CD4-positive, CD25-positive, alpha-beta regulatory T cell (primary cell): ENCODE measurements at regions not wholly inside any gene's neighbourhood (a gene's known extent, or its start where the extent isn't known, plus 50 kb on each side); places are given as distances from the start of the nearest gene placed in this dataset.

ENCODE experiments used
- ATAC-seq, 2 donors: fragments of 150-1000 bp; cut with Tn5 transposase; one replicate each; pipeline ENCODE4 v1.10.0; 2021; ENCODE audit warnings: low read depth in 2 of 2, moderate number of reproducible peaks in 2 of 2, moderate library complexity in 1 of 2
- DNase-seq, 3 donors: peaks; one replicate each; pipeline versions ENCODE4 v3.0.0 to v3.0.0-alpha.2; 2012 to 2022; ENCODE audit warnings: mixed read lengths in 1 of 3
- H3K27ac ChIP-seq: one replicate; pipeline ENCODE4 v1.7.0; 2013; ENCODE audit warnings: mild to moderate bottlenecking, low read length; ENCODE audit not compliant: insufficient read depth, poor library complexity, severe bottlenecking
- H3K27me3 ChIP-seq: one replicate; pipeline ENCODE4 v1.7.0; 2013; ENCODE audit warnings: low read length; ENCODE audit not compliant: control insufficient read depth, insufficient read depth
- H3K36me3 ChIP-seq: one replicate; pipeline ENCODE4 v1.7.0; 2013; ENCODE audit warnings: mild to moderate bottlenecking, low read length, moderate library complexity; ENCODE audit not compliant: control insufficient read depth, insufficient read depth
- H3K4me1 ChIP-seq: 2 replicates; pipeline ENCODE4 v1.7.0; 2013; ENCODE audit warnings: mild to moderate bottlenecking, low read length; ENCODE audit not compliant: insufficient read depth, control insufficient read depth, poor library complexity, severe bottlenecking
- H3K4me3 ChIP-seq: one replicate; pipeline ENCODE4 v1.7.0; 2013; ENCODE audit warnings: low read depth, mild to moderate bottlenecking, low read length, moderate library complexity
- H3K9me3 ChIP-seq, 2 experiments: 1 replicate in 1 of 2; 2 replicates in 1 of 2; pipeline ENCODE4 v1.7.0; 2013; ENCODE audit warnings: low read length in 2 of 2, mild to moderate bottlenecking in 1 of 2, moderate library complexity in 1 of 2; ENCODE audit not compliant: control insufficient read depth in 2 of 2
- H3K27ac Mint-ChIP-seq, 3 donors: one replicate each; pipeline ENCODE4 v1.8.0; 2020 to 2022; ENCODE audit warnings: mild to moderate bottlenecking in 3 of 3, mixed read lengths in 3 of 3, moderate library complexity in 2 of 3
- H3K27me3 Mint-ChIP-seq: one replicate; pipeline ENCODE4 v1.8.0; 2022; ENCODE audit warnings: mild to moderate bottlenecking, mixed read lengths
- H3K36me3 Mint-ChIP-seq: one replicate; pipeline ENCODE4 v1.8.0; 2020; ENCODE audit warnings: mixed read lengths
- H3K4me1 Mint-ChIP-seq, 4 donors: one replicate each; pipeline ENCODE4 v1.8.0; 2020 to 2022; ENCODE audit warnings: mixed read lengths in 4 of 4, mild to moderate bottlenecking in 1 of 4
- H3K4me3 Mint-ChIP-seq, 4 donors: one replicate each; pipeline ENCODE4 v1.8.0; 2020 to 2022; ENCODE audit warnings: mild to moderate bottlenecking in 4 of 4, mixed read lengths in 4 of 4, moderate library complexity in 3 of 4
- H3K9me3 Mint-ChIP-seq, 7 donors: one replicate each; pipeline ENCODE4 v1.8.0; 2020 to 2022; ENCODE audit warnings: mixed read lengths in 7 of 7, mild to moderate bottlenecking in 3 of 7, moderate library complexity in 2 of 7

DNA sequence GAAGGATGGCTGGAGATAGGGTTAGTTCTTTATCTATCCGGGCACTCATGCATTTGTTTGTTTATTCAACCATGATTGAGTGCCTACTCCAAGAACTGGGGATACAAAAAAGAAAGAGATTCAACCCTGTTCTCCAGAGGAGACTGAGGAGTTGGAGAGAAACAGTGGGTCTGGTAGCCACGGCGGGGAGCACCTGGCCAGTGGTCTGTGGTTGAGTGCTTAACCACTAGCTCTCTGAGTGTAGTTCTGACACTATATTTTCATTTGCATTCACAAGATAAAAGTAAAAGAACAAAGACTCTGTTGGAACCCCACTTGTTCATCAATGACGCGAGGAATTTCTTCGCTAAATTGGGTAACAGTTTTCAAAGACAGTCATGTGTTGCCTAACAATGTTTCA lies 295.5 kb upstream of the MSX2 start:
- no peaks in the 10 kb centered on the region for H3K36me3 ChIP-seq
- no peaks in the 10 kb centered on the region for H3K4me1 ChIP-seq
- Mint-ChIP-seq H3K36me3 (no peaks in the 10 kb centered on the region), H3K27me3 (no peaks in the 10 kb centered on the region), H3K27ac (peak overlapping the region in 1 of 3 donors; percentile 26), H3K9me3 (peaks cover 0 to 3% (median 0%) of the 10 kb centered on the region in 7 donors), H3K4me1 (no peaks in the 10 kb centered on the region), H3K4me3 (no peak overlapping the region)
- no peak overlapping the region for H3K27ac ChIP-seq
- peaks cover 2% of the 10 kb centered on the region for H3K27me3 ChIP-seq
- no peaks in the 10 kb centered on the region for H3K9me3 ChIP-seq
- no peak overlapping the region for H3K4me3 ChIP-seq
- ATAC-seq (no peak), DNase-seq (no peak)

DNA sequence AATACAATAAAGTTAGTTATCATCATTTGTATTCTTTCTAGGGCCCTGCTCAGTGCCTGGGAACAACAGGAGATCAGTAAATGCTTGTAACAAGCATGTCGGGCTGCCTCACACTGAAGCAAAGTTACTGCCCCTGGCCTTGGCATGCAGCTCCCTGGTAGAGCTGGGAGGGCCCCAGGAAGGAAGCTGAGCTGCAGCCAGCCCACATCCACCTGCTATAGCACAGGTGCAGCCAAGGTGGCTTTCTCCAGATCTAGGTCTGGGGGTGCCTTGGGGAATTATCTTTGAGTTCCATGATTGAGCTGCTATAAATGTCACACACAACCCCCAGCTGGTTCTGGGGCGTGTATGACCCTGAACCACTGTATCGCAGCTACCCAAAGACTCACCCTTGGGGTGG lies 293.4 kb upstream of the MSX2 start:
- Histone ChIP-seq H3K4me3 (no peak overlapping the region), H3K36me3 (no peaks in the 10 kb centered on the region), H3K9me3 (no peaks in the 10 kb centered on the region), H3K27ac (no peak overlapping the region), H3K27me3 (peaks cover 2% of the 10 kb centered on the region), H3K4me1 (no peaks in the 10 kb centered on the region)
- Mint-ChIP-seq H3K4me3 (no peak overlapping the region), H3K36me3 (no peaks in the 10 kb centered on the region), H3K9me3 (peaks cover 0 to 3% (median 1%) of the 10 kb centered on the region in 7 donors), H3K27me3 (no peaks in the 10 kb centered on the region), H3K4me1 (no peaks in the 10 kb centered on the region), H3K27ac (no peak overlapping the region)
- ATAC-seq (no peak), DNase-seq (no peak)

DNA sequence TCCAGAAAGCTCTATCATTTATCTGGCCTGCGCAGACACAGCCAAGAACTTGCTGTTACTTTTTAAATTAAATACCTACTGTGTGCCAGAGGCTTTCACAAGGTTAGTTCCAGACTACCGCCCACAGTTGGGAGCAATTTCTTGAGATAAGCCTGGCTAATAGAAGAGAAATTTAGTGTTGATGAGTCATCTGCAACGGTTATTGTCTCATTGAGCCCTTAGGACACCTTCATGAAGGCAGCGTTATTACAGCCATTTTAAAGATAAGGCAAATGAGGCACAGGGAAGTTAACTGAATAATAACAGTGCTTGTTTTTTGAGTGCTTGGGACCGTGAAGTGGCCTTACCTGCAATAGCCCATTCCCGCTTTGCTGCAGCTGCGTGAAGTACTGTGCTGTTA lies 292.9 kb upstream of the MSX2 start:
- Histone ChIP-seq H3K27ac (no peak overlapping the region), H3K27me3 (peaks cover 2% of the 10 kb centered on the region), H3K36me3 (no peaks in the 10 kb centered on the region), H3K4me1 (no peaks in the 10 kb centered on the region), H3K4me3 (no peak overlapping the region), H3K9me3 (no peaks in the 10 kb centered on the region)
- ATAC-seq = no peak
- no peak overlapping the region for H3K4me3 Mint-ChIP-seq
- H3K36me3 Mint-ChIP-seq = no peaks in the 10 kb centered on the region
- H3K9me3 Mint-ChIP-seq = peaks cover 0 to 3% (median 1%) of the 10 kb centered on the region in 7 donors
- no peaks in the 10 kb centered on the region for H3K4me1 Mint-ChIP-seq
- no peak for DNase-seq
- no peak overlapping the region for H3K27ac Mint-ChIP-seq
- no peaks in the 10 kb centered on the region for H3K27me3 Mint-ChIP-seq

DNA sequence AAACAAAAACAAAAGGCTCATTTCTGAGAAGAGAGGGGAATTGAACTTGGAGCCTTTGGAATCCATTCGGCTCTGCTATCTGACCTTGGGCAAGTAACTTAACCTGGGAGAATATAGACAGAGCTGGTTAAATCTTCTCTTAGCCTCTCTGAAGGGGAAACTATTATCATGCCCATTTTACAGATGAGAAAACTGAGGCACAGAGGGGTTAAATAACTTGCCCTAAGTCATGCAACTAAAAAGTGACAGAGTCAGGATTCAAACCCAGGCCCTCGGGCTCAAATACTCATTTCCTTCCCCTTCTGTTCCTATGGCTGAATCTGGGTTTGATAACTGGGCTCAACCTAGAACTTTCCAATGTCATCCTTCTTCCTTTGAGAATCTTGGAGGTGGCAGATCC lies 291.3 kb upstream of the MSX2 start:
- H3K9me3 ChIP-seq = no peaks in the 10 kb centered on the region
- peaks cover 2% of the 10 kb centered on the region for H3K27me3 ChIP-seq
- H3K4me3 ChIP-seq = no peak overlapping the region
- Mint-ChIP-seq H3K4me1 (no peaks in the 10 kb centered on the region), H3K27me3 (no peaks in the 10 kb centered on the region), H3K4me3 (no peak overlapping the region), H3K27ac (no peak overlapping the region), H3K36me3 (no peaks in the 10 kb centered on the region), H3K9me3 (peaks cover 0 to 3% (median 3%) of the 10 kb centered on the region in 7 donors)
- H3K36me3 ChIP-seq = no peaks in the 10 kb centered on the region
- no peak for ATAC-seq
- no peaks in the 10 kb centered on the region for H3K4me1 ChIP-seq
- H3K27ac ChIP-seq = no peak overlapping the region
- DNase-seq = no peak

DNA sequence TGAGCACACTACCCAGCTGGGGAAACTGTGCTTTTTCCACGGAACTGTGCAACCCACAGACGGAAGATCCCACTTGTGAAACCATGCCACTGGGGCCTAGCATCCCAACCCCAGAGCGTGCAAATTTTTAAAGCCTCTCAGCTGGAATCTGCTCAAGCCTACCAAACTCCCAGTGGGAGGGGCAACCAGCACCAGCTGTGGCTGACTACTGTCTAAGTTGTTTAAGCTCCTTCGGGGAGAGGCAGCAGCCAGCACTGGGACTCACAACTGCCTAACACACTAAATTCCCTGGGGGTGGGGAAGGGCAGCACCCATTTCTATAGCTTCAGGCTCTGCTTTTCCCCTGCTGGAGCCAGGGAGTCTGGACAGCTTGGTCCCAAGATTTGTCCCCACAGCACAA lies 287.6 kb upstream of the MSX2 start:
- no peaks in the 10 kb centered on the region for H3K36me3 ChIP-seq
- Mint-ChIP-seq H3K9me3 (peaks cover 0 to 5% (median 3%) of the 10 kb centered on the region in 7 donors), H3K4me1 (no peaks in the 10 kb centered on the region), H3K4me3 (no peak overlapping the region), H3K27me3 (no peaks in the 10 kb centered on the region), H3K27ac (no peak overlapping the region), H3K36me3 (no peaks in the 10 kb centered on the region)
- ATAC-seq (no peak), DNase-seq (no peak)
- no peak overlapping the region for H3K4me3 ChIP-seq
- H3K27ac ChIP-seq = no peak overlapping the region
- H3K27me3 ChIP-seq = no peaks in the 10 kb centered on the region
- no peaks in the 10 kb centered on the region for H3K9me3 ChIP-seq
- H3K4me1 ChIP-seq = no peaks in the 10 kb centered on the region

DNA sequence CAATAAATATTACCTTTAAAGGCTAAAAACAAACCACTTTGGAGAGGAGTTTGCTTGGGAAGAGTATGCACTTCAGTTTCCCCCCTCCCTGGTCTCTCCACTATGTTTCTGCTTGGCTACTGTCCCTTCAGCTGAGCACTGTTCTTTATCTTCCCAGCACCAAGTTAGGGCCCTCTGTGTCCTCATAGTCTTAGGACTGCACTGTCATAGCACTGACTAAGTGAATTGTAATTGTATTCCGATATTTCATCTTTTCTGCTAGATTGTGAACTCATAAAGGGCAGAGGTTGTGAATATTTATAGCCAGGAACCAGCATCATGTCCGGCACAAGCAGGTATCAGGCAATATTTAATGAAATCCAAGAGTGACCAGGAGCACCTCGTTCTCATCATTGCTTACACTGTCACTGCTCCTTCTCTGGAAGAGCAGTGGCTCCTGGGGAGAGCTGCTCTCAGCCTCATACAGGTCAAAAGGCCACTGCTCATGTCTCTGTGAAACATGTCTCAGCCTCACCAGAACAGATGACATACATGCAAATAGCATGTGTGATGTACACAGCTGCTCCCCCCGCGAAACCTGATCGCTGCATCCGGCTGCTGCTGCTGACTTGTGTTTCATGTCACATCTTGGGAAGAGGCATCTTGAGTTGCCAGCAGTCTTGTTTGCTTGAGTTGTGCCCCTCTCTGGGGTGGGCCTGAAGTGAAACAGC lies 279.7 kb upstream of the MSX2 start:
- H3K4me1 Mint-ChIP-seq = no peaks in the 10 kb centered on the region
- no peak overlapping the region for H3K27ac Mint-ChIP-seq
- no peak overlapping the region for H3K27ac ChIP-seq
- no peak overlapping the region for H3K4me3 Mint-ChIP-seq
- H3K9me3 Mint-ChIP-seq = peaks cover 0 to 5% (median 3%) of the 10 kb centered on the region in 7 donors
- no peaks in the 10 kb centered on the region for H3K36me3 Mint-ChIP-seq
- no peak for ATAC-seq
- no peaks in the 10 kb centered on the region for H3K9me3 ChIP-seq
- no peaks in the 10 kb centered on the region for H3K4me1 ChIP-seq
- H3K27me3 Mint-ChIP-seq = no peaks in the 10 kb centered on the region
- no peaks in the 10 kb centered on the region for H3K27me3 ChIP-seq
- no peak overlapping the region for H3K4me3 ChIP-seq
- no peaks in the 10 kb centered on the region for H3K36me3 ChIP-seq
- DNase-seq = no peak

DNA sequence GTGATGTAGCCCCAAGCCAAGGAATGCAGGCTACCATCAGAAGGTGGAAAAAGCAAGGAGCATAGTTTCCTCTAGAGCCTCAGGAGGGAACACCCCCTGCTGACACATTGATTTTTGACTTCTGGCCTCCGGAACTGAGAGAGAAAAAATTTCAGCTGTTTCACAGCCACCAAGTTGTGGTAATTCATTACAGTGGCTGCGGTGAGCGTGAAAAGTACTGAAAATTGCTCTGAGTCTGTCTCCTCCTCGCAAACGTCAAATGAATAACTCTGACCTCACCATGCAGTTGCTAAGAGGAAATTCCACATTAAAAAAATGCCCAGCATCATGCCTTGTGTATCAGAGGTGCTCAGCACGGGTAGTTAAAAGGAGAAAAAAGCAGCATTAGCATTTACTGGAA lies 277.9 kb upstream of the MSX2 start:
- H3K27me3 ChIP-seq = no peaks in the 10 kb centered on the region
- DNase-seq (no peak), ATAC-seq (no peak)
- Mint-ChIP-seq H3K27me3 (no peaks in the 10 kb centered on the region), H3K4me1 (peaks cover 0 to 2% (median 0%) of the 10 kb centered on the region in 4 donors), H3K9me3 (peaks cover 0 to 5% (median 3%) of the 10 kb centered on the region in 7 donors), H3K36me3 (no peaks in the 10 kb centered on the region), H3K27ac (no peak overlapping the region), H3K4me3 (no peak overlapping the region)
- H3K9me3 ChIP-seq = peaks cover 0 to 6% of the 10 kb centered on the region in 2 experiments
- no peaks in the 10 kb centered on the region for H3K36me3 ChIP-seq
- H3K27ac ChIP-seq = no peak overlapping the region
- H3K4me3 ChIP-seq = no peak overlapping the region
- no peaks in the 10 kb centered on the region for H3K4me1 ChIP-seq

DNA sequence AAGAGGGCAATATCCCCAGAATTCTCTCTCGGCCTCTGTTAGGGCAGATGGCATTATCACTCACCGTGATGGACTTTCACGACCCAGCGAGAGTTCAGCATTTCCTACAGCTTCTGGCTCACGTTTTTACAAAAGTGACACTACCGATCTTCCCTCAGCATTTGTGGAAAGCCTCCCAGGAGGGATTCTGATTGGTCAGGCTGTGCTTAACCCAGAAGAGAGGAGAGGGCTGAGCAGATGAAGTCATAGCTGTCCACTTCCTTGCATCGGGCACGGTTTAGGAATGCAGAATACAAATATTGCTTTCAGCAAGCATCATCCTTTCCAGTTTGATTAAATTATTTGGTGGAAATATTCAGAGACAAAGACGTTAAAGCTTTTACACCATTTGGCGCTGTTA lies 277.4 kb upstream of the MSX2 start:
- peaks cover 0 to 5% (median 3%) of the 10 kb centered on the region in 7 donors for H3K9me3 Mint-ChIP-seq
- H3K4me3 Mint-ChIP-seq = no peak overlapping the region
- no peak for DNase-seq

More for the DNA sequence above, 277.4 kb upstream of the MSX2 start:
- no peak for ATAC-seq
- no peaks in the 10 kb centered on the region for H3K27me3 ChIP-seq
- Mint-ChIP-seq H3K4me1 (peaks cover 0 to 4% (median 0%) of the 10 kb centered on the region in 4 donors), H3K36me3 (no peaks in the 10 kb centered on the region), H3K27me3 (no peaks in the 10 kb centered on the region), H3K27ac (no peak overlapping the region)
- H3K4me1 ChIP-seq = no peaks in the 10 kb centered on the region
- peaks cover 0 to 6% of the 10 kb centered on the region in 2 experiments for H3K9me3 ChIP-seq
- no peak overlapping the region for H3K27ac ChIP-seq
- H3K4me3 ChIP-seq = no peak overlapping the region
- H3K36me3 ChIP-seq = no peaks in the 10 kb centered on the region
